SW480 (cell line): ENCODE measurements at regions not wholly inside any gene's neighbourhood (a gene's known extent, or its start where the extent isn't known, plus 50 kb on each side); places are given as distances from the start of the nearest gene placed in this dataset.

Source experiments
- DNase-seq: peaks from one replicate; pipeline ENCODE4 v3.0.0-alpha.2; 2016; ENCODE audit warnings: low spot score

DNA sequence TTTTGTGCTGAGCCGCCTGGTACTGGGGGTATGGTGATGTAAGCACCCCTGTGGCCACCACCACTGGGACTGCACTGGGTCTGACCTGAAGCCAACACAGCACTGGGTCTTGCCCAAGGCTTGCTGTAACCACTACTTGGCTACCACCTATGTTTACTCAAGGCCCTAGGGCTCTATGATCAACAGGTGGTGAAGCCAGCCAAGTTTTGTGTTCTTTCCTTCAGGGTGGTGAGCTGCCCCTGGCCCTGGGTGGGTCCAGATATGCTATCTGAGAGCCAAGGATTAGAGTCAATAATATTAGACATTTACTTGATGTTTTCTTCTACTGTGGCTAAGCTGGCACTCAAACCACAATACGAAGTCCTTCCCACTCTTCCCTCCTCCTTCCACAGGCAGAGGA lies 55.1 kb upstream of the PAGE4 start:
- DNase-seq, result no peak

DNA sequence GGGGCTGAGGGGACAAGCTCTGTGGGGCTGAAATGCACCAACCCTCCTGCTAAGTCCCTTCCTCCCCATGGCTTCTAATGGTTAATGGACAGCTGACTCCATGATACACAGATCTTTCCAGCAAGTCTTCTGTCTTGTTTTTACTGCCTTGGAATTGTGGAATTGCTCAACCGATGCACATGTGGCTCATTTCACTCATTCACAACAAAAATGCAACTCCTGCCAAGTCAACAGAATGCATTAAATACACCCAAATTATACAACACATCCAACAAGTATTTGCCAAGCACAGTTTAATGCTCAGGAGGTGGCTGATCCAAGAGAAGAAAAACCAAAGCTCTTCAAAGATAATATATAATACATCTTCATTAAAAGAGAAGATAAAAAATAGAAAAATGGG lies 61.9 kb upstream of the PAGE4 start:
- no peak for DNase-seq

DNA sequence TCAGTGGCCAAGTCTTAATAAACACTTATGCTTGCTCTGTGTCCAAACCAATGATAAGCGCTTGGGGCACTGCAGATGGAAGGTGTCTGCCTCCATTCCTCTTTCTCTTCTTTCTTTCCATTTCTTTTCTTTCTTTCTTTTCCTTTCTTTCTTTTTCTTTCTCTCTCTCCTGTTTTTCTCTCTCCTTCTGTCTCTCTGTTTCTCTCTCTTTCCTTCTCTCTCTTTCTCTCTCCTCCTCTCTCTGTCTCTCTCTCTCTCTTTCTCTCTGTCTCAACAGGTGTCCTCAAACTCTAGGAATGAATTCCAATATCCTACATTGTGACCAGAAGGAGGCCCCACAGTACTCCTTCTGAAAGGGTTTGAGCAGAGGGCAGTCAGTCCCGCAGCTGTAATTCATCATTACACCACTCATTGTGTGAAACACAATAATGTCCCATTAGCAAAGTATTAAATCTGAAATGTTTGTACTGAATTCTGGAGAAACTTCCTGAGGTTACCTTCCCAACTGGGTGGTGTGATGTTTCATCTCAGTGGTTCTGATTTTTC lies 66.5 kb upstream of the PAGE1 start:
- no peak for DNase-seq

DNA sequence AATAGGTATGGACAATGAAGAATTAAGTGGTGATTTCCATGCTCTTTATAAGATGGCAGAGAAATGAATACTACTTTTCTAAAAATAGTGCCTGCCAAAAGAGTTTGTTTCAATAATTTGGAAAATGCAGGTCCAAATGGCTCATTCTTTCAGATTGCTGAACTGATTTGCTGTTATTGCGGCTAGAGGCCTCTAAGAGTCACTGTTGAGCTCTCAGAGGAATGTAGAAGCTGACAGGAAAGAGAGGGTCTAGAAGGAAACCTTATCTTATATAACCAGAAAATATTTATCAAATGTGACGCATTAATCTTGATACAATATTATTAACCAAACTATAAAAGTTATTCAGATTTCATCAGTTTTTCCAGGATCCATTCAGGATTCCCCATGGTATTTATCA lies 65.7 kb upstream of the PAGE1 start:
- peak; percentile 13 for DNase-seq

DNA sequence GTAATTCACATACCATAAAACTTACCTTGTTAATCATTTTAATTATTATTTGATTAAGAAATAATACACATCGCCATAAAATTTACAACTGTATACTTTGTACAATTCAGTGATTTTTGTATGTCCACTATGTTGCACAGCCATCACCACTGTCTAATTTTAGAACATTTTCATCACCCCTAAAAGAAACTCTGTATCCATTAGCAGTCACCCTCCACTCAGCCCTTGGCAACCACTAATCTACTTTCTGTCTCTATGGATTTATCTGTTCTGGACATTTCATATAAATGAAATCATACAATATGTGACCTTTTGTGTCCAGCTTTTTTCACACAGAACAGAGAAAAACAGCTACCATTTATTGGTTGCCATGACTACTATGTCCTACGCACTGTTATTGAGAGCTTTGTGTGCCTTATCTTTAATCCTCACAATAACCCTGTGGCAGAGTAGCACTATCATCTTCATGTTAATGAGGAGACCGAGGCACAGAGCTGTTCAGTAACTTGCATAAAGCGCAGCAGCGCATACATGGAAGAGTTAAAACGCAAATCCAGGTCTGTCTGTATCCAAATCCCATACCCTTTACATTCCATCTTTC lies 64.6 kb upstream of the PAGE1 start:
- no peak for DNase-seq

DNA sequence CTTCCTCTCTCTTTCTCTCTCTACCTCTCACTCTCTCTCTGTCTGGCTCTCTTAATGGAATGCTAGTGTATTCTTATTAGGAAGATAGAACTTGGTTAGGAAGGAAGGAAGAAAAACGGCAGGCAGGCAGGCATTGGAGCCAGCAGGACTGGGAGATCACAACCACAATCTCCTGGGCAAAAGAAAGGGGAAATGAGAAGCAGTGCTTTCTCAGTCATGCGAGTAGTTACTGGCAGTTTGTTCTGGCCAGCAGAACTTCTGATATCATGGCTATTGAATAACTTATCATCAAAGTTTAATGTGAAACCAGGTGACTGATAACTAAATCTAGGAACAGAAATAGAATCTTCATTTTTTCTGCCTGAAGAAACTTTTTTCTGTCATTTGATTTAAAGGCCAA lies 60.9 kb upstream of the PAGE1 start:
- no peak for DNase-seq

DNA sequence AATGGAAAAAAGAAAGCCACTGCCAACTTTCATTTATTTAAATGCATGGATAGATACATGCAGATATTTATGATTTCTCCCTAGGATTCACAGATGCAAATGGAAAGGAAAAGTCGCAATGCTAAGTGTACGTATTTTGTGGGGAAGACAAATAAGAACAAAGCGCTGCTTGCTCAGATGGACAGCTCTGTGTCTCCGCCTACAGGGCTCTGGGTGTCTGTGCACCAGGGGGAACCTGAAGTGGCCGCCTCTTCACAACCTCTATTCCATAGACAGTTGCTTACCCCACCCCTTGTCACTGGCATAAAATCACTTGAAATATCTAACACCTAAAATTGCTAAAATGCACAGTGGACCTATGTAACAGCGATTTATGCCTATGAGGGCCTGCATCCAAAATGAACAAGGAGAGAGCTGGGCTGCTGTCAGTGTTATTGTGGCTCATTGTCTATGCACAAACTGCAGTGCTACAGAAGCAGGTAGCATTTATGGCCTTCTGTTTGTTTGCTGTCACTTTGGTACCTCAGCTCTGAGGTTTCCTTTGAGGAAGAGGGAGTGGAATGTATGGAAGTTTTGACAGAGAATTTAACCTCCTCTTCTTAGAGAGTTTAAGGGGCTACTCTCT lies 58.6 kb upstream of the PAGE1 start:
- peak; percentile 37 for DNase-seq

DNA sequence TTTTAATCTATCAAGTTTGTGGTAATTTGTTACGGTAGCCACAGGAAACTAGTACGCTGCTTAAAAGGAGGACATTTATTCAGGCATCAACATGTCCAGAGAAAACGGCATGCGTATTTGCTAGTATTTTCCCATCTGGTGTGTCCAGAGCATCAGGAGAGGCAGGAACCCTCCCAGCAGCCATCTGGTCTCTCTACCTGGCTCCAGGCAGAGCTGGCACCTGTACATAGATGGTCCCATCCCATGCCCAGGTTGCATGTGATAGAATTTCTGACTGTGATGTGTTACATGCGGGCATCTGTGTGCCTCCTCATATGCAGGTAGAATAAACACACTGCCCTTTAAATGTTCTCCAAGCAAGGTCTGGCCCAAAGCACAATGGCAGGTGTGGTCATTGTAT lies 57.9 kb upstream of the PAGE1 start:
- DNase-seq, result no peak

DNA sequence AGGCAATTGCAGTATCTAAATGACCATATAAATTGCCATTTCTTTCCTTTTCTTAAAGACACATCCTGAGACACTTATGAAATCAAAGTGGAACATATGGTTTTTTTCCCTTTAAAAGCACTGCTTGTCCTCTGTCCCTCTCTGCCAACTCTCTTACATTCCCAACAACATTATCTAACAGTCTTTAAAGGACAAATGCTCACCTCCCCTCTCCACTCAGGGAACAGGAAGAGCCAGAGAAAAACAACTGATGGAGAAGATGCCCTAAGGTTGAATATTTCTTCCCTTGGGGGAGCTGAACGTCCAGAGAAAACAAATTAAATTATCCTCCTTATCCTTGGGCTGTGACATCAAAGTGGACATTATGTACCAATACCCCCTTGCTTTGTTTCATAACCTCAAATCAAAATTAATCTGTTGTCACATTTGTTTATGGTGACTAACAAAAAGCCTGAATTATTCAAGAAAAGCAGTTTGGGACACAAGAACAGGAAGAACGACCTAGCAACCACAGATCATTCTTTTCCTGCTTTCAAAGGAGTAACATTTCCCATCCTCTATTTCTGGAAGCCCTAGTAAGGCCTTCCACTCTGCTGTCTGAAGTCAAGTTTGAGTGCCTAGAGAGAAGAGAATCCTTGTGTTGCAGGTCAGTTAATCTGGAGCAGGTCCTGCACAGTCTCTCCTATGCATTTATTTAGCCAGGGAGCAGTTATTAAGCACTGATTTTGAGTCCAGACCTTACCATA lies 52.6 kb upstream of the PAGE1 start:
- DNase-seq, result no peak

DNA sequence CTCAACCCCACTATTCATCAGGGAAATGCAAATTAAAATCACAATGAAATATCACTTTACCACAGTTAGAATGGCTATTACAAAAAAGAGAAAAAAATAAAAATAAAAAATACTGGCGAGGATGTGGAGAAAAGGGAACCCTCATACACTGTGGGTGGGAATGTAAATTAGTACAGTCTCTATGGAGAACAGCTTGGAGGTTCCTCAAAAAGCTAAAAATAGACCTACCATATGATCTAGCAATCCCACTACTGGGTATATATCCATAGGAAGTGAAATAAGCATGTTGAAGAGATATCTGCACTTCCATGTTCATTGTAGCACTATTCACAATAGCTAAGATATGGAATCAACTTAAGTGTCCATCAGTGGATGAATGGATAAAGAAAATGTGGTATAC lies 50.5 kb upstream of the PAGE1 start:
- no peak for DNase-seq
